ENCODE measurements at regions not wholly inside any gene's neighbourhood (a gene's known extent, or its start where the extent isn't known, plus 50 kb on each side); places are given as distances from the start of the nearest gene placed in this dataset.

GRCh38 chr13:58126496-58126895 lies 495.0 kb downstream of the PCDH17 start:
- no peak for TF ChIP-seq CTCF (IDR thresholded peaks at IDR 0.05)
- TF ChIP-seq POLR2A (IDR thresholded peaks at IDR 0.05): no peak
